ENCODE measurements at regions not wholly inside any gene's neighbourhood (a gene's known extent, or its start where the extent isn't known, plus 50 kb on each side); places are given as distances from the start of the nearest gene placed in this dataset.

DNA sequence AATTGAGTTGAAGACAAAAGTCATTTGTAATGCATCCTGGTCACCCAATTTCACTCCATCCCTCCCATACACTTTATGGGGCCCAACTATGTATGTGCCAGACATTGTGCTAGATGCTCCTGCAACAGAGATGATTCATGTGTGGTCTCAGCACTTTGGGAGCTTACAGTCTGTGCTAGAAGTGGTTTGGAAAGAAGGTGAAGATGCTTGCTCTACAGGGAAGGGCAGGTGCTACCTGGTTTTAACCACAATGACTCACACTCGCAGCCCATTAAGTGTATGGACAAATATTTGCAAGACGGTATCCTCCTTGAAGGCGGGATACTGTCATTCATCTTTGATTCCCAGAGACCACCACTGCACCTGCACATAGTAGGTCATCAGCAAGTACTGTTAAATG, 257.6 kb downstream of the OTUD1 start:
- no peak for TF ChIP-seq CTCF (IDR thresholded peaks at IDR 0.05)
- no peak for TF ChIP-seq POLR2A (IDR thresholded peaks at IDR 0.05)
- no peak overlapping the region for H3K4me3 ChIP-seq
- peaks cover 0 to 26% of the 10 kb centered on the region in 2 donors for H3K27me3 ChIP-seq
- no peaks in the 10 kb centered on the region for H3K9me3 ChIP-seq
- no peak for ATAC-seq
- DNase-seq = no peak
- intact Hi-C loops (cut with DNase I) = no loop called here
- no peak overlapping the region for H3K27ac ChIP-seq
- WGBS, 2 donors = 64 to 83% methylated on average over 3 of the region's 3 CpGs
- peaks cover 26% of the 10 kb centered on the region for H3K4me1 ChIP-seq
- no peaks in the 10 kb centered on the region for H3K36me3 ChIP-seq (replicated peaks in 1 of 2; ENCODE audit: insufficient read depth in 1 of 2, low read depth in 2 of 2)

- no peaks in the 10 kb centered on the region for H3K4me1 ChIP-seq
- H3K27me3 ChIP-seq = no peaks in the 10 kb centered on the region
- H3K4me3 ChIP-seq = no peak overlapping the region
- DNase-seq (peak; percentile 70 to 82 (median 80)), ATAC-seq (peak; percentile 99)
- no peaks in the 10 kb centered on the region for H3K36me3 ChIP-seq (replicated peaks in 1 of 2; ENCODE audit: insufficient read depth in 1 of 2, low read depth in 2 of 2)
- WGBS, 2 donors = 2 to 5% methylated on average over 9 of the region's 9 CpGs
- no peaks in the 10 kb centered on the region for H3K9me3 ChIP-seq
- TF ChIP-seq CTCF (IDR thresholded peaks at IDR 0.05) = peak; percentile 65 to 85 (median 81)
- TF ChIP-seq POLR2A (IDR thresholded peaks at IDR 0.05) = no peak
- intact Hi-C loops (cut with DNase I) = no loop called here
- H3K27ac ChIP-seq = peak overlapping the region in 1 of 4 donors; percentile 29
Observed at GRCh38 chr10:23702977-23703414, 264.1 kb downstream of the OTUD1 start.

GRCh38 chr10:23715363-23715762, 276.5 kb downstream of the OTUD1 start:
- TF ChIP-seq CTCF (IDR thresholded peaks at IDR 0.05) (no peak), POLR2A (IDR thresholded peaks at IDR 0.05) (no peak)
- intact Hi-C loops (cut with DNase I) = no loop called here

DNA sequence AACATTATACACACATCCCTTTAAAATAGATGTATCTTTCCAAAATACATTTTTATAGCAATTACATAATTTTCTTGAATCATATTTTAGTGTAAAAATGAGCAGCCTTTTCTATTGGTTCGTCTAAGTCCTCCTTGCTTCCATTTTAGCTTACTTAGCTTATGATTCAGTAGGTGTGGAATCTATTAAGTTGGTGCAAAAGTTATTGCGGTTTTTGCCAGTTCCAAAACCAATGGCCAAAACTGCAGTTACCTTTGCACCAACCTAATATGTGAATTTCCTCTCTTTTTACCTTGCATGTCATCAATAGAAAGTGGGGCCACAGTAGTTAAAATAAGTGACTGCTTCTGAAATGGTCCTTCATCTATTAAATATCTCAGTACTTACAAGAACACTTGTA, 279.0 kb downstream of the OTUD1 start:
- no peaks in the 10 kb centered on the region for H3K9me3 ChIP-seq
- H3K27me3 ChIP-seq = no peaks in the 10 kb centered on the region
- H3K36me3 ChIP-seq (replicated peaks in 1 of 2; ENCODE audit: insufficient read depth in 1 of 2, low read depth in 2 of 2) = no peaks in the 10 kb centered on the region
- intact Hi-C loops (cut with DNase I) = no loop called here
- H3K27ac ChIP-seq = no peak overlapping the region
- H3K4me1 ChIP-seq = no peaks in the 10 kb centered on the region
- WGBS, 2 donors = 33 to 34% methylated on average over 2 of the region's 2 CpGs
- DNase-seq = no peak
- no peak for ATAC-seq
- TF ChIP-seq POLR2A (IDR thresholded peaks at IDR 0.05) (no peak), CTCF (IDR thresholded peaks at IDR 0.05) (no peak)
- H3K4me3 ChIP-seq = no peak overlapping the region

More at GRCh38 chr10:23715363-23715762, 276.5 kb downstream of the OTUD1 start:
- H3K4me3 ChIP-seq = no peak overlapping the region
- ATAC-seq = no peak
- H3K9me3 ChIP-seq = no peaks in the 10 kb centered on the region
- no peaks in the 10 kb centered on the region for H3K36me3 ChIP-seq (replicated peaks in 1 of 2; ENCODE audit: insufficient read depth in 1 of 2, low read depth in 2 of 2)
- no peaks in the 10 kb centered on the region for H3K4me1 ChIP-seq
- H3K27ac ChIP-seq = no peak overlapping the region
- DNase-seq = no peak
- 93 to 95% methylated on average over 1 of the region's 1 CpG for WGBS, 2 donors
- H3K27me3 ChIP-seq = no peaks in the 10 kb centered on the region

DNA sequence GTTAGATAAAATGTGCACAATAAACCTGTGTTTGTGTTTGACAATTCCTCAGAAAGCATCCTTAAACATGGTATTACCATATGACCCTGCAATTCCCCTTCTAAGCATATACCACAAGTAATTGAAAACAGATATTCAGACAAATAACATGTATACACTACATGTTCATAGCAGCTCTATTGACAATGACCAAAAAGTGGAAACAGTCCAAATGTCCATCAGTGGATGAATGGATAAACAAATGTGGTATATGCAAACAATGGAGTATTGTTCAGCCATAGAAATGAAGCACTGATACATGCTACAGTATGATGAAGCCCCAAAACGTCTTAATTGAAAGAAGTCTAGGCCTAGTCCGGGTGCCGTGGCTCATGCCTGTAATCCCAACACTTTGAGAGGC, 280.1 kb downstream of the OTUD1 start:
- Histone ChIP-seq H3K4me3 (no peak overlapping the region), H3K4me1 (no peaks in the 10 kb centered on the region), H3K9me3 (no peaks in the 10 kb centered on the region), H3K36me3 (replicated peaks in 1 of 2; ENCODE audit: insufficient read depth in 1 of 2, low read depth in 2 of 2) (no peaks in the 10 kb centered on the region), H3K27ac (no peak overlapping the region), H3K27me3 (no peaks in the 10 kb centered on the region)
- intact Hi-C loops (cut with DNase I) = no loop called here
- DNase-seq (no peak), ATAC-seq (no peak)
- WGBS, 2 donors = 75% methylated on average over 3 of the region's 3 CpGs
- TF ChIP-seq POLR2A (IDR thresholded peaks at IDR 0.05) = no peak
- no peak for TF ChIP-seq CTCF (IDR thresholded peaks at IDR 0.05)

Data from body of pancreas (tissue), 4 donors.